WERI-Rb-1 (cell line): ENCODE measurements at regions not wholly inside any gene's neighbourhood (a gene's known extent, or its start where the extent isn't known, plus 50 kb on each side); places are given as distances from the start of the nearest gene placed in this dataset.
A peak's percentile ranks its signal among the peaks of the same experiment; 100 is the strongest.
"Not testable (repeated sequence)": the region's sequence is repeated elsewhere in the genome, so short reads cannot be mapped to it uniquely, and the experiment has no call there.

Experiments
- DNase-seq: peaks from one replicate; pipeline ENCODE4 v3.0.0-alpha.2; 2020
- H3K27ac ChIP-seq: fragments of 250-450 bp; sonication (Bioruptor Pico); 2 replicates; pipeline ENCODE4 v1.5.1; 2020; ENCODE audit warnings: mild to moderate bottlenecking, moderate library complexity
- H3K27me3 ChIP-seq: fragments of 250-450 bp; sonication (Bioruptor Pico); 2 replicates; pipeline ENCODE4 v1.5.1; 2021; ENCODE audit warnings: mild to moderate bottlenecking, low read depth, moderate library complexity; ENCODE audit not compliant: insufficient read depth, severe bottlenecking
- H3K36me3 ChIP-seq: fragments of 250-450 bp; sonication (Bioruptor Pico); 2 replicates; pipeline ENCODE4 v1.5.1; 2020; ENCODE audit warnings: mild to moderate bottlenecking, moderate library complexity
- H3K4me3 ChIP-seq: 2 replicates; pipeline ENCODE4 v1.5.1; 2011; ENCODE audit warnings: low read depth, mild to moderate bottlenecking, control low read depth, low read length
- H3K9me3 ChIP-seq: fragments of 250-450 bp; sonication (Bioruptor Pico); 2 replicates; pipeline ENCODE4 v1.5.1; 2021; ENCODE audit warnings: mild to moderate bottlenecking, moderate library complexity; ENCODE audit not compliant: severe bottlenecking
- CTCF ChIP-seq: IDR thresholded peaks from 2 replicates; pipeline ENCODE4 v1.5.1; 2011; ENCODE audit warnings: low read depth, mild to moderate bottlenecking, control low read depth, inconsistent platforms, low read length

DNA sequence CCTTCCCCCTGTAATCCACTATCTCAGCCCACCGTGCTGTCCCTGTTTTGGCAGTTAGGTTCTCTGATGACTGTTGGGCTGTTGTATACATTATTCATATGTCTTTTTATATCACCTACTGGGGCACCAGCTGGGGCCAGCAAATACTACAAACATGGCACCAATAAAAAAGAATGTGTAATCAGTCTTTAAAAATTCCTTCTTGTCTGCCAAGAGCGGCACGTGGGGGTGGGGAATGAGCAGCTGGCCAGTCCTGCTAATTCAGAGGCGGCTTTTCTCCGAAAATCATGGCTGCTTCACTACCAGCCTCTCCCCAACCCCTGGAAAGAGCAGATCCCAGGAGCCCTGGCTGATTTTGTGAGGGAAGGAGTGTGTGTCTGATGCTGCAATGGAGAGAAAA is 77.7 kb upstream of the EEF2KMT start:
- TF ChIP-seq CTCF = no peak
- no peaks in the 10 kb centered on the region for H3K36me3 ChIP-seq
- peaks cover 3% of the 10 kb centered on the region for H3K9me3 ChIP-seq
- H3K4me3 ChIP-seq = no peak overlapping the region
- H3K27ac ChIP-seq = no peak overlapping the region
- no peaks in the 10 kb centered on the region for H3K27me3 ChIP-seq
- DNase-seq = peak; percentile 45

GRCh38 chr16:5166486-5166885 is 68.9 kb upstream of the EEF2KMT start:
- TF ChIP-seq CTCF = no peak
- H3K36me3 ChIP-seq = no peaks in the 10 kb centered on the region
- no peaks in the 10 kb centered on the region for H3K9me3 ChIP-seq
- H3K27ac ChIP-seq = no peak overlapping the region
- no peak for DNase-seq
- H3K4me3 ChIP-seq = no peak overlapping the region
- no peaks in the 10 kb centered on the region for H3K27me3 ChIP-seq

DNA sequence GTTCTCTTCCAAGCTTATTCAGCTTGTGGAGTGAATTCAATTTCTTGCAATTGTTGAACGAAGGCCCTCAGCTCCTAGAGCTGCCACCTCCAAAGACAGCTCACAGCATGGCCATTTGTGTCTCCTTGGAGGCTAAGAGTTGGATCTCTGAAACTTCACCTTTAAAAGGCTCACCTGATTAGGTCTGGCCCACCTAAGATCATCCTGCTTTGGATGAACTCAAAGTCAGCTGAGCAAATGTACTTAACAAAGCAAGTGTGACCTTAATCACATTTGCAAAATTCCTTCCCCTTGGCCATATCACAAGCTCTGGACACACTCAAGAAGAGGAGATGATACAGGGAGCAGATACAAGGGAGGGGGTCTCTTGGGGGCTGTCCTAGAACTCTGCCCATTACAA is 67.8 kb upstream of the EEF2KMT start:
- DNase-seq, H3K9me3 ChIP-seq, H3K36me3 ChIP-seq, H3K27ac ChIP-seq, H3K27me3 ChIP-seq, H3K4me3 ChIP-seq: not testable (repeated sequence)

DNA sequence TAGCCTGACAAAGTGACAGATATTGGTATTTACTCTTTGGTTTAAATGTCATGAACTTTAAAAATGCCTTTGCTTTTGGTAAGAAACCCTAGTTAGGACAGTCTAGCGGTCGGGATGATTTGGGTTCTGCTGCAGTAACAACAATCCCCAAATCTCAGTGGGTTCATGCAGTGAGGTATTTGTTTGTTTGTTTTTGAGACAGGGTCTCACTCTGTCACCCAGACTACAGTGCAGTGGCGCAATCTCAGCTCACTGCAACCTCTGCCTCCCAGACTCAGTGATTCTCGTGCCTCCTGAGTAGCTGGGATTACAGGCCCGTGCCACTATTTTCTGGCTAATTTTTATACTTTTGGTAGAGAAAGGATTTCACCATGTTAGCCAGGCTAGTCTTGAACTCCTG is 65.2 kb upstream of the EEF2KMT start:
- not testable (repeated sequence) for H3K36me3 ChIP-seq, H3K27ac ChIP-seq, DNase-seq, H3K4me3 ChIP-seq, H3K9me3 ChIP-seq, H3K27me3 ChIP-seq

GRCh38 chr16:5161888-5162287 is 64.3 kb upstream of the EEF2KMT start:
- DNase-seq, H3K36me3 ChIP-seq, H3K9me3 ChIP-seq, H3K27ac ChIP-seq, H3K4me3 ChIP-seq, H3K27me3 ChIP-seq: not testable (repeated sequence)

DNA sequence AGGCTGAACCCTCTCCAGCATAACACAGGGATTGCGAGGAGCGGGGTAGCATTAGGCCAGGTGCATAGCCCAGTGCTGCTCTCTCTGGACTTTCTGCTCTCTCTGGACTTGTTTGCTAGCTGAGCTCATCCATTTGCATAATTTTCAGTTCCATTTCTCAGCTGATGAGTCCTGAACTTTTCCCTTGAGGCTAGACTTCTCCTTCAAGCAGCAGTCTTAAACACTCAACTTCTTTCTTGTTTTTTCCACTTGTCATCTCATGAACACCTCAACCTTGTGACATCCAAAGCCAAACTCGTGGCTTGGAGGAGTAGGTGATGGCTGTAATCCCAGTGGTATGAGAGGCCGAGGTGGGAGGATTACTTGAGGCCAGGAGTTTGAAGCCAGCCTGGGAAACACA is 62.4 kb upstream of the EEF2KMT start:
- H3K27me3 ChIP-seq, H3K9me3 ChIP-seq, H3K4me3 ChIP-seq, DNase-seq, H3K27ac ChIP-seq, H3K36me3 ChIP-seq: not testable (repeated sequence)

GRCh38 chr16:5159537-5159936 is 61.9 kb upstream of the EEF2KMT start:
- not testable (repeated sequence) for H3K9me3 ChIP-seq, DNase-seq, H3K27ac ChIP-seq, H3K27me3 ChIP-seq, H3K4me3 ChIP-seq, H3K36me3 ChIP-seq

GRCh38 chr16:5158494-5158893 is 60.9 kb upstream of the EEF2KMT start:
- DNase-seq = no peak
- Histone ChIP-seq H3K9me3 (no peaks in the 10 kb centered on the region), H3K27ac (no peak overlapping the region), H3K4me3 (no peak overlapping the region), H3K27me3 (no peaks in the 10 kb centered on the region), H3K36me3 (no peaks in the 10 kb centered on the region)
- TF ChIP-seq CTCF = no peak

DNA sequence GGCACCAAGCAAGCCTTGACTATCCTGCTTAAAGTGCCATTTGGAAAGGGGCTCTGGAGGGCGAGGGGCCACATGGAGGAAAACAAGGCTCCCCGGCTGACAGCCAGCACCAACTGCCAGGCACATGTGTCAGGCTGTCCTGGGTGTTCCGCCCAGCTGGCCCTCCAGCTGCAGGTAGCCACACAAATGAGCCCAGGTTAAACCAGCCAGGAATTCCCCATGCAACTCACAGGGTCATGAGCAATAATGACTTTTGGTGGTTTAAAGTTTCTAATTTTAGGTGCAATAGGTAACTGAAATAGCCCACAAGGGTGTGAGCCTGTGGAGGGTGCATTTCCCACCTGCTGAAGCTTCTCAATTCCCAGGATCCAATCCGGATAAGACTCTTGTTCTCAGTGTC is 58.9 kb upstream of the EEF2KMT start:
- not testable (repeated sequence) for H3K27ac ChIP-seq, DNase-seq, H3K9me3 ChIP-seq, H3K4me3 ChIP-seq, H3K27me3 ChIP-seq, H3K36me3 ChIP-seq

- H3K9me3 ChIP-seq, H3K36me3 ChIP-seq, H3K4me3 ChIP-seq, H3K27me3 ChIP-seq, H3K27ac ChIP-seq, DNase-seq: not testable (repeated sequence)
Measured at GRCh38 chr16:5154006-5154405, 56.4 kb upstream of the EEF2KMT start.

- not testable (repeated sequence) for H3K27ac ChIP-seq, H3K9me3 ChIP-seq, H3K27me3 ChIP-seq, H3K4me3 ChIP-seq, DNase-seq, H3K36me3 ChIP-seq
Measured at GRCh38 chr16:5151409-5151808, 53.8 kb upstream of the EEF2KMT start.
